NCI-H524 (cell line): ENCODE measurements at regions not wholly inside any gene's neighbourhood (a gene's known extent, or its start where the extent isn't known, plus 50 kb on each side); places are given as distances from the start of the nearest gene placed in this dataset.
"Not testable (repeated sequence)": the region's sequence is repeated elsewhere in the genome, so short reads cannot be mapped to it uniquely, and the experiment has no call there.

Experiments
- DNase-seq, 2 experiments: peaks; one replicate each; lab custom pipeline; 2025; lab: John Stamatoyannopoulos, UW

GRCh38 chr3:72030296-72030695, 245.3 kb upstream of the PROK2 start:
- DNase-seq, result peak in 1 of 2 experiments; percentile 16

GRCh38 chr3:72028726-72029125, 243.8 kb upstream of the PROK2 start:
- DNase-seq, result not testable (repeated sequence)

- DNase-seq, result not testable (repeated sequence)
Observed at GRCh38 chr3:72028307-72028706, 243.4 kb upstream of the PROK2 start.

GRCh38 chr3:72027728-72028127, 242.8 kb upstream of the PROK2 start:
- not testable (repeated sequence) for DNase-seq

- DNase-seq, result no peak
Observed at GRCh38 chr3:72022027-72022426, 237.1 kb upstream of the PROK2 start.

- DNase-seq, result no peak
Observed at GRCh38 chr3:72021531-72021930, 236.6 kb upstream of the PROK2 start.

- no peak for DNase-seq
Observed at GRCh38 chr3:72018343-72018984, 233.5 kb upstream of the PROK2 start.

- no peak for DNase-seq
Observed at GRCh38 chr3:72017935-72018334, 233.0 kb upstream of the PROK2 start.

- DNase-seq, result no peak
Observed at GRCh38 chr3:72017311-72017710, 232.4 kb upstream of the PROK2 start.

GRCh38 chr3:72015463-72015862, 230.5 kb upstream of the PROK2 start:
- no peak for DNase-seq

- no peak for DNase-seq
Observed at GRCh38 chr3:72013084-72013483, 228.1 kb upstream of the PROK2 start.

GRCh38 chr3:72012363-72012762, 227.4 kb upstream of the PROK2 start:
- DNase-seq, result no peak

- DNase-seq, result no peak
Observed at GRCh38 chr3:72011485-72011884, 226.5 kb upstream of the PROK2 start.

- DNase-seq, result no peak
Observed at GRCh38 chr3:72009851-72010443, 225.0 kb upstream of the PROK2 start.

- DNase-seq, result no peak
Observed at GRCh38 chr3:72008226-72008996, 223.5 kb upstream of the PROK2 start.

- no peak for DNase-seq
Observed at GRCh38 chr3:72006631-72007556, 221.9 kb upstream of the PROK2 start.

- no peak for DNase-seq
Observed at GRCh38 chr3:72004749-72005292, 219.9 kb upstream of the PROK2 start.

- DNase-seq, result no peak
Observed at GRCh38 chr3:72003936-72004335, 219.0 kb upstream of the PROK2 start.

GRCh38 chr3:72001758-72002157, 216.8 kb upstream of the PROK2 start:
- no peak for DNase-seq

- DNase-seq, result no peak
Observed at GRCh38 chr3:71998995-71999673, 214.2 kb upstream of the PROK2 start.

GRCh38 chr3:71997066-71997653, 212.2 kb upstream of the PROK2 start:
- DNase-seq, result no peak
